ENCODE measurements at regions not wholly inside any gene's neighbourhood (a gene's known extent, or its start where the extent isn't known, plus 50 kb on each side); places are given as distances from the start of the nearest gene placed in this dataset.

- DNase-seq, result no peak
Measured at GRCh38 chrX:16451334-16451733, 198.6 kb upstream of the S100G start.

GRCh38 chrX:16454926-16455325 lies 195.0 kb upstream of the S100G start:
- DNase-seq, result no peak

DNA sequence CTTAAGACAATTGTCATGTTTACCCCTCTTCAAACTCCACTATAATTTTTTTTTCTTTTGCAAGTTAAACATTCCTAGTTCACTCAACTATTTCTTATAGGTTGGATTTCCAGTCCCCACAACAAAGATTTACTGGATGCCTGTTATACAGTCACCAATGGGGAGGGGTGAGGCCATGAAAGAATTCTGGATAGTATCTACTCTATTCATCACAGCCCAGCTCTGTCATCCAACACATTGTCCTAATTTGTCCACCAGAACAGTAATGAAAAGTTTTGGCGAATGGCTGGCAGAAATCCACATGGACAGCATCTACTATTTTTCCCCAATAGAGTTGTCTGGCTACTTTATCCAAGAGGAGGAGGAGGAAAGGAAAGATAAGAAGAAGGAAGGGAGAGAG lies 192.7 kb upstream of the S100G start:
- DNase-seq, result no peak

- DNase-seq, result no peak
Measured at GRCh38 chrX:16458208-16458607, 191.8 kb upstream of the S100G start.

DNA sequence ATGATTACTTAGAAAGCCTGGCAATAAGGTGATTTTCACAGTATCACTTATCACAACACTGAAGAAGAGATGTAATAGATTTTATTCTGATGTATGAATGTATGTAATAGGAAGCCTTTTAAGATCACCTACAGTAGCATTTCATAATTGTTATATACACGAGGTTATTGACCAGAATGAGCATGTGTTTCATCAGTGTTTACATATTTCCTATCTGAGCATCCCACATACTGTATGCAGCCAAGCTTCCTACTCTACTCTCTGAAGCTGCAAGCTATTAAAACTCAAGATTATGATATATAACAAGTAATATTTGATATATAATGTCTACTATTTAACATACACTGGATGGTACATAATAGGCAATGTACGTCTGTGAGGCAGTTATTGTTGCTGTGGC lies 190.9 kb upstream of the S100G start:
- no peak for DNase-seq

- DNase-seq, result no peak
Measured at GRCh38 chrX:16461968-16462367, 188.0 kb upstream of the S100G start.

DNA sequence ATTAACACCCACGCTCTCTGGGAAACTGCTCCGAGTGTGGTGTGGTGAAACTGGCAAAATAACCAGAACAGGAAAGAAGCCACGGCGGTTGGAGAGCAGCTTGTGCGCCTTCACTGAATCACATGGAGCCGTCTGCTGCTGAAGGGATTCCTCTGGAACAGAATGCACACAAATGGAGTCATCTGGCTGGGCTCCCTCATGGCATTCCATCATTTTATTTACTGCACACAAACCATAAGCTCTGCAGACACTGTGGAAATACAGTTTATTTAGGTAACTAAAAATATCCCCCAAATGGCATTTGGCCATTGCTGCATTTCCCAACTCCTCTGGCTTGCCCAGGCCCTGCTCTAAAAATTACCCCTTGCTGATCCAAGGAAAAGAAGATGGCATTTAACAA lies 187.0 kb upstream of the S100G start:
- DNase-seq, result no peak

- DNase-seq, result no peak
Measured at GRCh38 chrX:16464369-16464768, 185.6 kb upstream of the S100G start.

DNA sequence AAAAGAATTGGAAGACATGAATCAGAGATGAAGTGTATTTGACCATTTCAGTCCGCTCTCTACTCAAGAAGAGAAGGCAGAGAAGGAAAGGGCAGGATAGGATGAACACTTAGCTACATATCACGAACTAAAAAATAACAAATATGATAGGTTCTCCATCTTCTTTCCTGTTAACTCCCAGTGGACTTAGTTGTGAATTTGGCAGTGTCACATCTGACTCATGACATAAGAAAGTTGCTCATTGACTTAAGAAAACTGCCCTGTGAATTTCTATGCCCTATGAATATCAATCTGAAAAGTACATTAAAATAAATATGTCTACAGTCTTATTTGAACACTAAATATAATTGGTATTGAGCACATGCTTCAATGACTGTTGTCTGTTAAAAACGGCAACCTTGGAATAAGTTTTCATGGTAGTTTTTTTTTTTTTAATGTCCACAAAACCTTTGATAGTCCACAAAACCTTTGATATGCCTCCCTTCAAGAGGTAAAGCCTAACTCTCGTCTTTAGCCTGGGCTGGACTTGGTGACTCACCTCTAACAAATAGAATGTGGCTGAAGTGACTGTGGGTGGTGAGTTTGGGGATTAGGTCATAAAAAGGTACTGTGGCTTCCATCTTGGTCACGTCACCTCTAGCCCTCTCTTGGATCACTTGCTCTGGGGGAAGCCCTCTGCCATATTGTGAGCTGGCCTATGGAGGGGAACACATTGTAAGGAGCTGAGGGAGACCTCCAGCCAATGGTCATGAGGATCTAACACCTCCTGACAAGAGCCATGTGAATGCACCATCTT lies 184.7 kb upstream of the S100G start:
- no peak for DNase-seq

DNA sequence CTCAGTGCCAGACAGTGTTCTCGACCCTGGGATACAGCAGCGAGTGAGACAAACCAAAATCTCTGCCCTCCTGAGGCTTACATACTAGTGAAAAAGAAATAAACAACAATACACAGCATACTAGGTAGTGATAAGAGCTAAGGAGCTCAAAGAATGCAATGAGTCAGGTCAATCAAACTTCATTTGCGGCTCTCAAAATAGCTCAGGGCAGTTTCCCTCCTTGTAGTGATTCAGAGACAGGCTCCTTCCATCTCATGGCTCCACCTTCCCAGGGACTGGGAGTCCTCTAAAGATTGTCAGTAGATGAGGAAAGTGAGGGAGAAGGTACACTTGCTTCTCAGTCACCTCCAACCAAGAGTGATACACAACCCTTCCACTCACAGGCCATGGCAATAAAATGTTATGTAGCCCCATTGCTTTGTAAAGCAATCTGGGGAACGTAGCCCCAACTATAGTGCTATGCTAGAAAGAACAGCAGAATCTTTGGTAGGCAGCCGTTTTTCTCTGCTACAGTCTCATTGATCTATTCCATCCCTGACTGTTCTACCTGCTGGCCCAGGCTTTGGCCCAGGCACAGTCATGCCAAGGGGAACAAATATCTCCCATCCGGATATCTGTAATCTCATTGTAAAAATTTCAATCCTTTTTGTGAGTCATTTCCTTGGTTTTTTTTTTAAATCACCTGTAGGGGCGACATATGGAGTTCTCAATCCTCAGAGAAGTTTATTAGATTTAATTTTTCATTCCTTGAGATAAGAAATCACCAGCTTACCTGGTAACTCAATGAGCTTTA lies 183.1 kb upstream of the S100G start:
- no peak for DNase-seq

- no peak for DNase-seq
Measured at GRCh38 chrX:16469870-16470269, 180.1 kb upstream of the S100G start.

GRCh38 chrX:16472345-16472744 lies 177.6 kb upstream of the S100G start:
- no peak for DNase-seq

DNA sequence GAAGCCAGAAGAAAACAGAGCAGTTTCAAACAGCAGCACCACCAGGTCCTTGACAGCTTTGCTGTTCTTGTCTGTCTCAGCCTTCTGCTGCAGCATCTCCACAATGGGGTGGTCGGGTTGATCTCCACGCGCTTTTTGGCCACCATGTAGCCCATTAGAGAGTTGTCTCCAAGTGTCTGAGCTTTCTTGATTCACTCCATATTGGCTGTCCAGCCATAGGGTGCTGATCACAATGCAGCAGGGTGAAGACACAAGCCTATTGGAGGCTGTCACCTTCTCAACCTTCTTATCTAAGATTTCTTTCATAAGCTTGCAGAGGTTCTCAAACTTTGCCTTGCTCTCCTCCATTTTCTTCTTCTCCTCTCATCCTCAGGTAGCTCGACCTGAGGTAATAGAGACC lies 175.4 kb upstream of the S100G start:
- DNase-seq, result no peak

- DNase-seq, result no peak
Measured at GRCh38 chrX:16476009-16476408, 173.9 kb upstream of the S100G start.

GRCh38 chrX:16476692-16477091 lies 173.3 kb upstream of the S100G start:
- no peak for DNase-seq

DNA sequence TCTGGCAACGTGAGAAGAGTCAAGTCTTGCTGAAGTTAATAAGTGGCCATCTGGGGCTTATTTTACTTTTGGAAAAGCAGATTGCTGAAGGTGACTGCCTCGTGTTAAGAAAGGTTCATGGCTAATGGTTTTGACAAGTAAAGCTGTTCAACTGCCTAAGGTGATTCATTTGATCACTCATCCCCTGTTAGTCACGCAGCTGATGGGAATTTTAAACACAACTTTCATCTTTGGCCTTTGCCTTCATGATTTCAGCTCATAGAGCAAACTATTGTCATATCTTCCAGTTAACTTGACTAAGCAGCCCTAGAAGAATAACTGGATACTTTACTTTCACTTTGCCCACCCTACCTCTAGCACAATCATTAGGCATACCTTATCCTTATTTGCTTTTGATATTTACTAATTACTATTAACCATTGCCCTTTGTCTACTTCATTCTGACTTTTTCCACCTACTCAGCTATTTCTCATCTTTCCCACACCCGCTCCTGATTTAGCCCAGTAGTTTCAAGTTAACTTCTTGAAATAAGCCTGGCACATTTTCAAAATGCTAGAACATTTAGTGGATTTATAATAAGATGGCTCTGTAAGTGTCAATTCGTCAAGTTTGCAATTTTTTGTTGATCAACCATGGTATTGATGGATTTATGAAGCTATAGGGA lies 170.6 kb upstream of the S100G start:
- no peak for DNase-seq

- DNase-seq, result no peak
Measured at GRCh38 chrX:16480049-16480448, 169.9 kb upstream of the S100G start.

DNA sequence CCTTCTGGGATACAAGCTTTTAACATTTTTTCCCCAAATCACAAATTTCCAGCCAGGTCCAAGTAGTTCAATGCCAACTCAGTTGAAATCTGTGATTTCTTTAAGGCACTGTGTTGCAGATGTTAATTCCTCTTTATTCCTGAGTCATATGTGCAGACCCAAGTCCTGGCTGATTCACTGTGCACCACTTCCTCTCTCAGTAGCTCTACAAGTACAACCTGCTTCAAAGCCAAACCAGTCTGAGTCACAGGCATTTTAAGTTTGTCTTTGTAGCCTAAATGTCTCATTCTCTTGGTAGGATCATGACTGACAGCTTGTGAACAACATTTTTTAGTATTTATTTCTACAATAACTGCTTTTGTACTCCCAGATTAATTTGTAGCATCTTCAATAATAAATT lies 165.6 kb upstream of the S100G start:
- DNase-seq, result peak; percentile 46

DNA sequence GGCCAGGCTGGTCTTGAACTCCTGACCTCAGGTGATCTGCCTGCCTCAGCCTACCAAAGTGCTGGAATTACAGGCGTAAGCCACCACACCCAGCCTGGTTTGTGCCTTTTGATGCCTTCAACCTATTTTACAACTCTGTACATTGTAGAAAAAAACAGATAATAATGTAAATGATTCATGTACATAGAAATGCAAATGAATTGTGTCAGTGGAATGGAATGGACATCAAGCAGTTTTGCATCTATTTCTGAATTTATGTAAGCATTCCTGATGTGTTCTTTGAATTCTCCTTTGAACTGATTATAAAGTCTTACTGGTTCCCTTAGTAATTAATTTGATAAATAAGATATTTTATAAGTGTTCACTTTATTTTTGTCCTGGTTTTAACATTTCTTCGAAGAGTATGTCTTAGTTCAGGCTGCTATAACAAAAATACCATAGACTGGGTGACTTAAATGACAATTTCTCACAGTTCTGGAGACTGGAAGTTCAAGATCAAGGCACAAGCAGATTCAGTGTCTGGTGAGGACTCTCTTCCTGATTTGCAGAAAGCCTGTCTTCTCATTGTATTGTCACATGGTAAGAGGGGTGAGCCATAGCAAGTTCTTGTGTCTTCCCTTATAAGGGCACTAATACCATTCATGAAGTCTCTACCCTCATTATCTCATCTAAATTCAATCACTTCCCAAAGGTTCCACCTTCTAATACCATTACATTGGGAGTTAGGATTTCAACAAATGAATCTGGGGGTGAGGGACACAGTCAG lies 162.2 kb upstream of the S100G start:
- DNase-seq, result no peak

GRCh38 chrX:16488959-16489358 lies 161.0 kb upstream of the S100G start:
- no peak for DNase-seq

- no peak for DNase-seq
Measured at GRCh38 chrX:16491461-16491860, 158.5 kb upstream of the S100G start.

DNA sequence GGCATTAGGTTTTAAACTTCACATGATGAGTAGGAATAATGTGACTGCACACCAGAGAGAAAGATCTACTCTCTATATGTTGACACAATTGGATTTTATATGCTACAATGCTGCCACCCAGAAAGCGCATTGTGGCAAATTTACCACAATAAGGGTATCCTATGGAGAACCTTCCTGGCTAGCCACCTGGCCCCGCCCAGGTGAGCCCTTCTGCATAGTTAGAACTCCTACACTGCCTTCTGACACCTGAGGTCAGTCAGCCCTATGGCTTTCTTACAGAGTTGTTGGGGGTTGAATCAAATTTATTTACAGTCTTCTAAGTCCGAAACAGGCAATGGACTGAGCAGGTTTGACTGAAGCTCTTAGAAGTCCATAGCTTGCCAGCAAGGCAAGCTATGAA lies 153.8 kb upstream of the S100G start:
- DNase-seq, result no peak
